ENCODE measurements at regions not wholly inside any gene's neighbourhood (a gene's known extent, or its start where the extent isn't known, plus 50 kb on each side); places are given as distances from the start of the nearest gene placed in this dataset.

DNA sequence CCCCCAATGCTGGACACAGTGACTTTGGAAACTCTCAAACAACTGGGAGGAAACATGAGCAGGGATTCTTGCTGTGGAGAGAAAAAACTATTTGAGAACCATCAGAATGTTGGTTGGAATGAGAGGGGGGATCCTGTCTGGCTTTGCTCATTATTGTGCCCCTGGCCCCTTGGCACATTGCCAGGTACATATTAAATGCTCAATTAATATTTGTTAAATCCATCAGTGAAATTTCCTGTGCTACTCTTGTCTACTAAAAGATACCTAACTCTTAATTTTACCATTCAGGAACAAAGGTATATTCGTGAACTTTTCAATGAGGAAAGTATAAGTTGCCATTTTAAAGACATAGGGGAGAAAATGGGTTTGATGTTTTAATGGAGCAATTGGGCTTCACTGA, 329.4 kb downstream of the OTUD1 start:
- TF ChIP-seq, protein P1, sequence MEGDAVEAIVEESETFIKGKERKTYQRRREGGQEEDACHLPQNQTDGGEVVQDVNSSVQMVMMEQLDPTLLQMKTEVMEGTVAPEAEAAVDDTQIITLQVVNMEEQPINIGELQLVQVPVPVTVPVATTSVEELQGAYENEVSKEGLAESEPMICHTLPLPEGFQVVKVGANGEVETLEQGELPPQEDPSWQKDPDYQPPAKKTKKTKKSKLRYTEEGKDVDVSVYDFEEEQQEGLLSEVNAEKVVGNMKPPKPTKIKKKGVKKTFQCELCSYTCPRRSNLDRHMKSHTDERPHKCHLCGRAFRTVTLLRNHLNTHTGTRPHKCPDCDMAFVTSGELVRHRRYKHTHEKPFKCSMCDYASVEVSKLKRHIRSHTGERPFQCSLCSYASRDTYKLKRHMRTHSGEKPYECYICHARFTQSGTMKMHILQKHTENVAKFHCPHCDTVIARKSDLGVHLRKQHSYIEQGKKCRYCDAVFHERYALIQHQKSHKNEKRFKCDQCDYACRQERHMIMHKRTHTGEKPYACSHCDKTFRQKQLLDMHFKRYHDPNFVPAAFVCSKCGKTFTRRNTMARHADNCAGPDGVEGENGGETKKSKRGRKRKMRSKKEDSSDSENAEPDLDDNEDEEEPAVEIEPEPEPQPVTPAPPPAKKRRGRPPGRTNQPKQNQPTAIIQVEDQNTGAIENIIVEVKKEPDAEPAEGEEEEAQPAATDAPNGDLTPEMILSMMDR (IDR thresholded peaks at IDR 0.05; ENCODE audit: extremely low read depth in 1 of 2, insufficient read depth in 1 of 2, low read depth in 1 of 2, low read length in 2 of 2) = no peak
- TF ChIP-seq EZH2 (IDR thresholded peaks at IDR 0.05; ENCODE audit: borderline replicate concordance, low read depth, low read length, severe bottlenecking) = no peak
- no peak for TF ChIP-seq FOS (IDR thresholded peaks at IDR 0.05; ENCODE audit: borderline replicate concordance, insufficient read depth, low read length)
- no peak for TF ChIP-seq POLR2A (IDR thresholded peaks at IDR 0.05; ENCODE audit: low read depth, low read length)
- TF ChIP-seq POLR2AphosphoS5 (IDR thresholded peaks at IDR 0.05; ENCODE audit: insufficient read depth, low read depth, low read length) = no peak
- TF ChIP-seq MAX (IDR thresholded peaks at IDR 0.05; ENCODE audit: insufficient read depth, insufficient read length) = no peak
- TF ChIP-seq MYC (IDR thresholded peaks at IDR 0.05; ENCODE audit: low read depth, low read length) = no peak
- TF ChIP-seq JUN (IDR thresholded peaks at IDR 0.05; ENCODE audit: borderline replicate concordance, insufficient read depth, insufficient read length, low read depth) = no peak
